MM.1S (cell line): ENCODE measurements at regions not wholly inside any gene's neighbourhood (a gene's known extent, or its start where the extent isn't known, plus 50 kb on each side); places are given as distances from the start of the nearest gene placed in this dataset.

Experiments used
- DNase-seq: peaks from one replicate; pipeline ENCODE4 v3.0.0-alpha.2; 2015
- H2AFZ ChIP-seq: fragments of 300-600 bp; sonication (generic); 2 replicates; pipeline ENCODE4 v1.6.0; 2016; ENCODE audit warnings: antibody characterized with exemption, low read length
- H3F3A ChIP-seq: fragments of 300-600 bp; sonication (generic); 2 replicates; pipeline ENCODE4 v1.6.1; 2016; ENCODE audit warnings: mild to moderate bottlenecking, antibody characterized with exemption, low read length, moderate library complexity, mixed read lengths; ENCODE audit not compliant: insufficient read depth
- H3K27ac ChIP-seq: fragments of 300-600 bp; sonication (generic); 2 replicates; pipeline ENCODE4 v1.5.1; 2016; ENCODE audit warnings: mild to moderate bottlenecking, low read length
- H3K27me3 ChIP-seq: fragments of 300-600 bp; sonication (generic); replicated peaks from 2 replicates; pipeline ENCODE4 v1.6.0; 2016; ENCODE audit warnings: low read length; ENCODE audit not compliant: insufficient read depth
- H3K36me3 ChIP-seq: fragments of 300-600 bp; sonication (generic); replicated peaks from 2 replicates; pipeline ENCODE4 v1.6.1; 2016; ENCODE audit warnings: mild to moderate bottlenecking, low read length, mixed read lengths; ENCODE audit not compliant: insufficient read depth
- H3K4me1 ChIP-seq: fragments of 300-600 bp; sonication (generic); 2 replicates; pipeline ENCODE4 v1.6.1; 2016; ENCODE audit warnings: low read length, mixed read lengths
- H3K4me2 ChIP-seq: fragments of 300-600 bp; sonication (generic); 2 replicates; pipeline ENCODE4 v1.6.0; 2016; ENCODE audit warnings: low read depth, low read length
- H3K4me3 ChIP-seq: fragments of 300-600 bp; sonication (generic); 2 replicates; pipeline ENCODE4 v1.5.1; 2016; ENCODE audit warnings: low read length, mixed read lengths
- H3K79me2 ChIP-seq: fragments of 300-600 bp; sonication (generic); 2 replicates; pipeline ENCODE4 v1.6.1; 2016; ENCODE audit warnings: mixed run types, low read length, mixed read lengths
- H3K9ac ChIP-seq: fragments of 300-600 bp; sonication (generic); 2 replicates; pipeline ENCODE4 v1.6.1; 2016; ENCODE audit warnings: low read length, mixed read lengths
- H3K9me2 ChIP-seq: fragments of 300-600 bp; sonication (generic); replicated peaks from 2 replicates; pipeline ENCODE4 v1.6.1; 2016; ENCODE audit warnings: mild to moderate bottlenecking, low read length, mixed read lengths; ENCODE audit not compliant: insufficient read depth
- H3K9me3 ChIP-seq: fragments of 300-600 bp; sonication (generic); replicated peaks from 2 replicates; pipeline ENCODE4 v1.6.1; 2016; ENCODE audit warnings: mild to moderate bottlenecking, low read length, mixed read lengths; ENCODE audit not compliant: insufficient read depth
- H4K20me1 ChIP-seq: fragments of 300-600 bp; sonication (generic); 2 replicates; pipeline ENCODE4 v1.6.1; 2016; ENCODE audit warnings: mild to moderate bottlenecking, low read length, moderate library complexity, mixed read lengths; ENCODE audit not compliant: insufficient read depth
- EZH2 ChIP-seq: fragments of 300-600 bp; sonication (generic); optimal IDR thresholded peaks from 2 replicates; pipeline ENCODE3; 2017; ENCODE audit warnings: low read depth, mild to moderate bottlenecking, antibody characterized with exemption, low read length, mixed read lengths
- EZH2phosphoT487 ChIP-seq: fragments of 300-600 bp; sonication (generic); IDR thresholded peaks from 2 replicates; pipeline ENCODE4 v1.6.1; 2018; ENCODE audit warnings: antibody characterized with exemption, low read length
- TF ChIP-seq, protein P1 (sequence below): fragments of 300-600 bp; sonication (generic); IDR thresholded peaks from 2 replicates; pipeline ENCODE4 v1.5.1; 2016; ENCODE audit warnings: antibody characterized with exemption, low read length, mixed read lengths

DNA sequence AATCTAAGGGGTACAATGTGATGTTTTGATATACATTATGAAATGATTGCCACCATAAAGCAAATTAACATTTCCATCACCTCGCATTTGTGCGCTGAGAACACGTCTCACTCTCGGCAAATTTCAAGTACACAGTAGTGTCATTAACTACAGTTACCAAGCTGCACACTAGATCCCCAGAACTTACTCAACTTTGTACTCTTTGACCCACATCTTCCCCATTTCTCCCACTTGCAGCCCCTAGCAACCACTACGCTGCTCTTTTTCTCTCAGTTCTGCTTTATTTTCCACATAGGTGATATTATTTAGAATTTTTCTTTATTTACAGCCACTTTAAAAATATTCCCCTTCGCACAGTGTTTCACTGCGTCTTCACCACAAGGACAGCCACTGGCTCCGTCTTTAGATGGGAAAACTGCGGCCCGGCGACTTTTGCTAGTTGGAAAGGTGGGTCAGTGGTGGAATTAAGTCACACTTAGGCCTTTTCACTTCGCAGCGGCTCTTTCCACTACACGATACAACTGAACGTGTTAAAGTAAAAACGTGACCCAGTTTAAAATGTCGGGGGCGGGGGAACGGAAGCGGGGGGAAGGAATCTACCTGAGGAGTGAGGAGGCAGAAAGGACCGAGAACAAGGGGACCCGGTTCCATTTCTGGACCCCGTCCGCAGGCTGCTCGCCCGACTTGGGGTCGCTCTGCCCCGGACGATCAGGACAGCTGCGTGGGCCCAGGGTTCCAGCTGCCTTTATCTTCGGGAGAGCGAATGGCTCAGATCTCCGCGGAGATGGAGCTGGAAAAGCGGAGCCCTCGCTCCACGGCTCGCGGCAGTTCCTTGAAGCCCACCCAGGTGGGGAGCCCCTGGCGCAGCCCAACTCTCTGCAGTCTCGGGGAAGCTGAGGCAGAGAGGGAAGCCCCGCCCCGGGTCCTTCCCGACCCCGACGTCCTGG lies 486.1 kb downstream of the UQCRFS1 start:
- H4K20me1 ChIP-seq = no peaks in the 10 kb centered on the region
- no peaks in the 10 kb centered on the region for H3F3A ChIP-seq
- H3K4me1 ChIP-seq = no peaks in the 10 kb centered on the region
- no peaks in the 10 kb centered on the region for H3K9me2 ChIP-seq
- H2AFZ ChIP-seq = no peak overlapping the region
- H3K79me2 ChIP-seq = no peaks in the 10 kb centered on the region
- no peak overlapping the region for H3K4me2 ChIP-seq
- H3K9me3 ChIP-seq = no peaks in the 10 kb centered on the region
- H3K4me3 ChIP-seq = no peak overlapping the region
- no peaks in the 10 kb centered on the region for H3K36me3 ChIP-seq
- DNase-seq = no peak
- no peak overlapping the region for H3K9ac ChIP-seq
- H3K27ac ChIP-seq = no peak overlapping the region
- H3K27me3 ChIP-seq = no peaks in the 10 kb centered on the region
- TF ChIP-seq, protein P1, sequence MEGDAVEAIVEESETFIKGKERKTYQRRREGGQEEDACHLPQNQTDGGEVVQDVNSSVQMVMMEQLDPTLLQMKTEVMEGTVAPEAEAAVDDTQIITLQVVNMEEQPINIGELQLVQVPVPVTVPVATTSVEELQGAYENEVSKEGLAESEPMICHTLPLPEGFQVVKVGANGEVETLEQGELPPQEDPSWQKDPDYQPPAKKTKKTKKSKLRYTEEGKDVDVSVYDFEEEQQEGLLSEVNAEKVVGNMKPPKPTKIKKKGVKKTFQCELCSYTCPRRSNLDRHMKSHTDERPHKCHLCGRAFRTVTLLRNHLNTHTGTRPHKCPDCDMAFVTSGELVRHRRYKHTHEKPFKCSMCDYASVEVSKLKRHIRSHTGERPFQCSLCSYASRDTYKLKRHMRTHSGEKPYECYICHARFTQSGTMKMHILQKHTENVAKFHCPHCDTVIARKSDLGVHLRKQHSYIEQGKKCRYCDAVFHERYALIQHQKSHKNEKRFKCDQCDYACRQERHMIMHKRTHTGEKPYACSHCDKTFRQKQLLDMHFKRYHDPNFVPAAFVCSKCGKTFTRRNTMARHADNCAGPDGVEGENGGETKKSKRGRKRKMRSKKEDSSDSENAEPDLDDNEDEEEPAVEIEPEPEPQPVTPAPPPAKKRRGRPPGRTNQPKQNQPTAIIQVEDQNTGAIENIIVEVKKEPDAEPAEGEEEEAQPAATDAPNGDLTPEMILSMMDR = no peak
- no peak for TF ChIP-seq EZH2phosphoT487
- no peak for TF ChIP-seq EZH2

DNA sequence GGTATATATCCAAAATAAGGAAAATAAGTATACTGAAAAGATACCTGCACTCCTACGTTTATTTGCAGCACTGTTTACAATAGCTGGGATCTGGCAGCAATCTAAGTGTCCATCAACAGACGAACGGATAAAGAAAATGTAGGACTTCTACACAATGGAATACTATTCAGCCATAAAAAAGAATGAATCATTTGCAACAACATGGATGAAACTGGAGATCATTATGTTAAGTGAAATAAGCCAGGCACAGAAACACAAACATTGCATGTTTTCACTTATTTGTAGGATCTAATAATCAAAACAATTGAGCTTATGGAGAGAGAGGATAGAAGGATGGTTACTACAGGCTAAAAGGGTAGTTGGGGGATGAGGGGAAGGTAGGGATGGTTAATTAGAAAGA lies 494.0 kb downstream of the UQCRFS1 start:
- Histone ChIP-seq H3K4me2 (no peak overlapping the region), H3K36me3 (no peaks in the 10 kb centered on the region), H3K9ac (no peak overlapping the region), H3K79me2 (no peaks in the 10 kb centered on the region), H3K27me3 (no peaks in the 10 kb centered on the region), H3K4me3 (no peak overlapping the region), H3K4me1 (no peaks in the 10 kb centered on the region), H3K27ac (no peak overlapping the region), H3K9me3 (no peaks in the 10 kb centered on the region), H2AFZ (no peak overlapping the region), H3K9me2 (no peaks in the 10 kb centered on the region), H4K20me1 (no peaks in the 10 kb centered on the region), H3F3A (no peaks in the 10 kb centered on the region)
- DNase-seq = no peak
- TF ChIP-seq, protein P1 = no peak
- TF ChIP-seq EZH2 (no peak), EZH2phosphoT487 (no peak)

DNA sequence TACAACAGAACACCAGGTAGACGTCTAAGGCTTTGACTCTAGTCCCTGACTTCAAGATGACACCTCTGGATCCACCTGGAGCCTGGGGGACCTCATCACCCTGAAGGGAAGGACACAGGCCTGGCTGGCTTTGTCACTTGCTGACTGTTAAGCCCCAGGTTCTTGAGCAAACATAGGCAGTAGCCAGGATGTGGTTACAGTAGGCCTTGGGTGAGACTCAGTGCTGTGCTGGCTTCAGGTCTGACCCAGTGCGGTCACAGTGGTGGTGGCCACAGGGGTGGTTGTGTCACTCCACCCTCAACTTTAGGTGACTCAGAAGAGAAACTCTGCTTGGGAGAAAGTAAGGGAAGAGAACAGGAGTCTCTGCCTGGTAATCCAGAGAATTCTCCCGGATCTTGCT lies 497.8 kb downstream of the UQCRFS1 start:
- Histone ChIP-seq H3K36me3 (no peaks in the 10 kb centered on the region), H3K9me2 (no peaks in the 10 kb centered on the region), H4K20me1 (no peaks in the 10 kb centered on the region), H3K9ac (no peak overlapping the region), H3F3A (no peaks in the 10 kb centered on the region), H3K27me3 (no peaks in the 10 kb centered on the region), H3K4me2 (no peak overlapping the region), H3K4me1 (no peaks in the 10 kb centered on the region), H3K27ac (no peak overlapping the region), H3K4me3 (no peak overlapping the region), H3K79me2 (no peaks in the 10 kb centered on the region), H2AFZ (no peak overlapping the region), H3K9me3 (no peaks in the 10 kb centered on the region)
- TF ChIP-seq, protein P1 = no peak
- TF ChIP-seq EZH2phosphoT487 (no peak), EZH2 (no peak)
- no peak for DNase-seq
